SHP77 treated with DMSO at 0.1 percent for 48 hours (cell line): ENCODE measurements at regions not wholly inside any gene's neighbourhood (a gene's known extent, or its start where the extent isn't known, plus 50 kb on each side); places are given as distances from the start of the nearest gene placed in this dataset.

Experiments
- DNase-seq: peaks from one replicate; lab custom pipeline; 2025; lab: John Stamatoyannopoulos, UW

GRCh38 chr1:244265507-244265906 lies 186.2 kb downstream of the ADSS2 start:
- DNase-seq, result no peak

- no peak for DNase-seq
These were observed 182.5 kb downstream of the ADSS2 start for GRCh38 chr1:244269169-244269568.

GRCh38 chr1:244271004-244271403 lies 180.7 kb downstream of the ADSS2 start:
- no peak for DNase-seq

GRCh38 chr1:244271691-244272308 lies 179.9 kb downstream of the ADSS2 start:
- DNase-seq, result no peak

GRCh38 chr1:244272471-244273261 lies 179.0 kb downstream of the ADSS2 start:
- peak; percentile 74 for DNase-seq

GRCh38 chr1:244273262-244273844 lies 178.4 kb downstream of the ADSS2 start:
- no peak for DNase-seq

- peak; percentile 85 for DNase-seq
These were observed 177.7 kb downstream of the ADSS2 start for GRCh38 chr1:244273845-244274619.

GRCh38 chr1:244276646-244277045 lies 175.1 kb downstream of the ADSS2 start:
- DNase-seq, result no peak

GRCh38 chr1:244280201-244280600 lies 171.5 kb downstream of the ADSS2 start:
- DNase-seq, result no peak

- no peak for DNase-seq
These were observed 170.8 kb downstream of the ADSS2 start for GRCh38 chr1:244280859-244281258.

GRCh38 chr1:244283772-244284171 lies 167.9 kb downstream of the ADSS2 start:
- no peak for DNase-seq

- no peak for DNase-seq
These were observed 167.0 kb downstream of the ADSS2 start for GRCh38 chr1:244284641-244285156.

GRCh38 chr1:244286341-244286740 lies 165.4 kb downstream of the ADSS2 start:
- DNase-seq, result no peak

GRCh38 chr1:244287726-244288125 lies 164.0 kb downstream of the ADSS2 start:
- no peak for DNase-seq

GRCh38 chr1:244288663-244289062 lies 163.0 kb downstream of the ADSS2 start:
- no peak for DNase-seq

- DNase-seq, result no peak
These were observed 161.5 kb downstream of the ADSS2 start for GRCh38 chr1:244289991-244290785.

- DNase-seq, result no peak
These were observed 160.2 kb downstream of the ADSS2 start for GRCh38 chr1:244291236-244292201.

- no peak for DNase-seq
These were observed 157.0 kb downstream of the ADSS2 start for GRCh38 chr1:244294599-244295224.

- no peak for DNase-seq
These were observed 155.7 kb downstream of the ADSS2 start for GRCh38 chr1:244296003-244296402.

- DNase-seq, result no peak
These were observed 155.3 kb downstream of the ADSS2 start for GRCh38 chr1:244296447-244296846.
